AG08396 (cell line): ENCODE measurements at regions not wholly inside any gene's neighbourhood (a gene's known extent, or its start where the extent isn't known, plus 50 kb on each side); places are given as distances from the start of the nearest gene placed in this dataset.
"Not testable (repeated sequence)": the region's sequence is repeated elsewhere in the genome, so short reads cannot be mapped to it uniquely, and the experiment has no call there.

Experiments
- DNase-seq: peaks from one replicate; pipeline ENCODE4 v3.0.0; 2012; ENCODE audit warnings: low spot score, mixed read lengths

DNA sequence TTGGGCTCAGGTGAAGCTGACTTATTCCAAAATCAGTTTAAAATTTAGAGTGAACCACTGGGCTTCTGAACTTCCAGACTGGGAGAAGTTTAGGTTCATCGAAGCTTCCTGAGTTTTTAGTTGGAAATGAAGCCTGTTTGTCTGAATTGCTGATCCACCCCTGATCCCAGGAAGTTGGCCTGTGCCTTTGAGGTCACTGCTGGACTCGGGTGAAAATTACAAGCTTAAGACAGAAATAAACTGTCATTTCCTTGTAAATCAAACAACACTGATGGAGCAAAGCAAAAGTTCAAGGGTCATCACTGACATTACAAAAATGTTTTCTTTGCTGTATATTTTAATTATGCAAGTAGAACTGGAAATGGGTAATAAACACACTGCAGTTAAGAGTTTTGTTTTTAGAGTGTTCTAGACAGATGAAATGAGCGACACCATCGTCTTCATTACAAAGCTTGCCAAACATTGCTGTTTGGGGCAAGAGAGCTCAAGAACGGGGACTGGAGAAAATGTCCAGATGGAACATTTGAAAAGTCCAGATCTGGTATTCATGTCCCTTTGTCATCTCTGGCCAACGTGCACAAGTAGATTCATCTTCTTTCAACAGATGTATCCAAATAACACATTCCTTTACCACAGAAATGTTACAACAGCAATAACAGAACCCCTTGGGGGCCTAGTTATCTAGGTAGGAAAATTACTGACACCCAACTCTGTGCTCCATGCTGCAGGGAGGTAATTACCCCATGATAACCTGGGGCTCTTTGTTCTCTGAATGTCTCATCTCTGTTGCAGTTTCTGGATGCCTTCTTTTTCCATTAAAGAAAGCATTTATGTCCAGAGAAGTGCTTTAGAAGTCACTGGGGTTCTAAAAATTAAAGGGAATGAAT lies 142.4 kb upstream of the ERCC6L2 start:
- no peak for DNase-seq

DNA sequence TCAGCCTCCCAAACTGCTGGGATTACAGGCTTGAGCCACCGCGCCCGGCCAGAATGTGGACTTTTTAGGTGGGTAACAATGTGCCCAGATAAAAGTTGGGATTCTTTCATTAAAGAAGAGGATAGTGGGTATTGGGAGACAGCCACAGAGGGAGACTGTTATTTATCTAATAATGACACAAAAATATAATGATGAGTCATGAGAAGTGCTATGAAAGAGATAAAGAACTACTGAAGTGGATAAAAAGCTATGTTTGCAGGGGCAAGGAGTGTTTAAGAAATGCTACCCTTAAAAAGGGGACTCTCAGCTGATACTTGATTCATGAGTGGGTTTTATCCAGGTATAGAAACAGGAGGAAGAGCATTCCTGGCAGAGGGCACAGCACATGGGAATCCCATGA lies 143.6 kb upstream of the ERCC6L2 start:
- no peak for DNase-seq

DNA sequence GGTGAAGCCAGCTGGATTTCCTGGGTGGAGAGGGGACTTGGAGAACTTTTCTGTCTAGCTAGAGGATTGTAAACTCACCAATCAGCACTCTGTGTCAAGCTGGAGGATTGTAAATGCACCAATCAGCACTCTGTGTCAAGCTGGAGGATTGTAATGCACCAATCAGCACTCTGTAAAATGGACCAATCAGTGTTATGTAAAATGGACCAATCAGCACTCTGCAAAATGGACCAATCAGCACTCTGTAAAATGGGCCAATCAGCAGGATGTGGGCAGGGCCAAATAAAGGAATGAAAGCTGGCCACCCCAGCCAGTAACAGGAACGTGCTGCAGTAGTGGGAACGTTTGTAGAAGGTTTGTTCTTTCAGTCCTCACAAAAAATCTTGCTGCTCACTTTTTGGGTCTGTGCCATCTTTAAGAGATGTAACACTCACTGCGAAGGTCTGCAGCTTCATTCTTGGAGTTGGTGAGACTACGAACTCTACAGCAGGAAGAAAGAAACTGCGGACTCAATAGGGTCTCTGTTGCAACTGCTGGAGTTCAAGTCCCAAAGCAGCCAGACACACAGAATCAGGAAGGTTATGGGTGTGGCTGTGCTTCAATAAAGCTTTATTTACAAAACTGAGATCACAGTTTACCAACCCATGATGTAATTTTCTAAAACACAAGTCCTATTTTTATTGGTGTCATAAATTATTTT lies 145.7 kb upstream of the ERCC6L2 start:
- DNase-seq = no peak

DNA sequence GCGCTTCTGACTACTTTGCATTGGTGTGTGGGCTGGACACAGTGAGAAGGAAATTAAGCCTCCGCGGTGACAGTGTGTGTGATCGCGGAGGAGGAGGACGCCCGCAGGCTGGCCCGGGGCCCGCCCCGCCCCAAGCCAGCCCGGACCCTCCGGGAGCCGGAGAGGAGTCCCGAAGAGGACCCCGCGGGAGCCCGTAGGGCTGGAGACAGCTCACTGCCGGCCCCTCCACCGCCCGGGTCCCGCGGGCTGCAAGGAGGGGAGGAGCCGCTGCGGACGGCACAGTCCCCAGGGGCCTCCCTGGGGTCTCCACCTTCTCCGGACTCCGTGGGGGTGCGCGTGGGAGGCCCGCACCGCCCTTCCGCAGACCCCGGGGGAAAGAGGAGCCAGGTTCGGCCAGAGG lies 146.4 kb upstream of the ERCC6L2 start:
- no peak for DNase-seq

DNA sequence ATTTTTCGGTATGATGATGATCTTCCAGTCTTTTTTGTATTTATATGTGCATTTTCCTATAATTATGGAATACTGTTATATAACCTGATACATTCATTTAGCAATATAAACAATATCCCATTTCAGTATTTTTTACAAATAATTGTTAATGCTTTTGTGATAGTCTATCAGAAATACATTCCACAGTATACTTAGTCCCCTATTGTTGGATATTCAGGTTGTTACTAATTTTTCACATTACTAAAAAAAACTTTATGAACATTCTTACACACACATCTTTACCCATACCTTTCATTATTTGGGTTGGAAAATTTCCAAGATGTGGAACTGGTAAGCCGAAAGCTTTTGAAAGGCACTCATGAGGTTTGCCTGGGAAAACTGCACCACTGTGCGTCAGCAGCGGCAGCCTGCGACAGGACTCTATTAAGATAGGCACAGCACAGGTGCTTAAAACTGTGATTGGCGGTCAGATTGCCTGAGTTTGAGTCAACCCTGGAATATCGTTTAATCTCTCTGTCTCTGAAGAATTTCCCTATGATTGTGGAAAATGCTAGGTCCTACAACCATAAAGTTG lies 147.5 kb upstream of the ERCC6L2 start:
- no peak for DNase-seq

DNA sequence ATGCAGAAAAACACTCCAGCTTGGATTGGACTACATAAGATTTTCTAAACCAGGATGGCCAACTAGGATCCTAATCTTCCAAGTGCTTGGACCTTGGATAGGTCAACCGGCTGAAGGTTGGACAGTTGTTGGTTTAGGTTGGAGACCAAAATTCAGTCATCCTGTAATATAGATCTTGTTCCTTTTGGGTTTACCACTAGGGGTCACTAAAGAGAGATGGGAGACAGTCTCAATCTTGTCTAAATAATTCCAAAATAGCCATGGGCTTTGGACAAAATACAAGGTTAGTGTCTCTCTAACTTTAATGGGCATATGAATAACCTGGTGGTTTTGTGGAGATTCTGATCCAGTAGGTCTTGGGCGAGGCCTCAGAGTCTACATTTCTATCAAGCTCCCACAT lies 148.7 kb upstream of the ERCC6L2 start:
- peak; percentile 79 for DNase-seq

DNA sequence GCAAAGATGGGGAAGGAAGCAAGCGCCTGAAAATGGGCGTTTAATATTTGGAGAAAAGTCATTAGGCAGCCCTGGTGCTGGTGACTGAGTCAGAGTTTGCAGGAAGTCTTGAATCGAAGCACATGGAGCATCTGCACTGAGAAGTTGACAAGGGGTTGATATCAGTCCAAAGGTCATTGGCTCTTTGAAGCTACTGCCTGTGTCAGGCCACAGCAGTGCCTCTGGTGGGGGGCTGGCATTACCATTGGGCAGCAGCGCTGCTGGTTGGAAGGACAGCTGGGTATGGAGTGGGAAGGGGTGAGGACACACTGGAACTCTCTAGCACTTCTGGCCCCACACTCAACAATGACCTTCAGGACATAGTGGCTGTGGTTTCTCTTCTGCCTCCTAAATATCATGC lies 150.4 kb upstream of the ERCC6L2 start:
- DNase-seq = no peak

DNA sequence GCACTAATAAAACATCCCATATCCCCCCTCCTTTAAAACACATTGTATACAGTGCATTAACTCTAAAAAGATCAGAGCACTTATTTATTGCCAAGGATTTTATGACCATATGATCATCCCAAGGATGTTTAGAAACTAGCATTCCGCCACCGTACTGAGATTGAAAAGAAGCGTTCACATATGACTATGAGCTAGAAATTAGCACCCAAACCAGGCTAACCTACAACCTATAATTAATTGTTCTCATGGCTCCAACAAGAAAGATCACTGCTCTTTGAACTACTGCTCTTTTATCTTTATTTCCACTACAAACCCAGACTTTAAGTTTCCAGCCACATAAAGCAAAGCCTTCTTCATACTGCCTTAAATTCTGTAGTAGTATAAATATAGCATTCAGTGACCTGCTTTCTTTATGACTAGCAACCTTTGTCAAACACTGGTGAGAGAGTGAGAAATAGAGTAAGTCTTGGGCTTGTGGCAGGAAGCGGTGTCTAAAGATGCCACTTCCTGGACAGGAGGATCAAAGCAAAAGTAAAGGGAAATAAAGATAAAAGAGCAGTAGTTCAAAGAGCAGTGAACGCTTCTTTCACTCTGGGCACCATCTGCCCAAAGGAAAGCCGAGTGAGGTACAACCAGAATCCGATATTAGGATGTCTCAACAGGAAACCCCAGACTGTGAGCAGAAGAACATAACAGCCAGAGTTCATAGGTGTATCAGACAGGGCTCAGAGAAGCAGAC lies 151.1 kb upstream of the ERCC6L2 start:
- DNase-seq = no peak

DNA sequence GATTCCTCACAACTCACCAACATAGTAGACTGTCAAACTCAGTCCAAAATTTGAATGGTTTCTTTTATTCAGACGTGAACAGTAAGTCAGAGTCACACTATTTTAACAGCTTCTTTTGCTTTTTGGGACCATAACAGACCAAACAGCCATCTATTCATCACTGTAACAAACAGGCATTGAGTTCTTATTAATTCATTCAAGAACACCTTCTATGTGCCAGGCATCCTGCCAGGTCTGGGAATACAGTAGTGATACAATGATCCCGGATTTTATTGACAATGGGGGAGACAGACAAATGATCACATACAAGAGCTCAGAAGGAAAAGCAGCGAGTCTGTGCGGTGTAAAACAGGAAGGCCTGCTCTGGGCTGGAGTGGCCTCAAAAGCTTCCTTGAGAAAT lies 153.3 kb upstream of the ERCC6L2 start:
- no peak for DNase-seq

DNA sequence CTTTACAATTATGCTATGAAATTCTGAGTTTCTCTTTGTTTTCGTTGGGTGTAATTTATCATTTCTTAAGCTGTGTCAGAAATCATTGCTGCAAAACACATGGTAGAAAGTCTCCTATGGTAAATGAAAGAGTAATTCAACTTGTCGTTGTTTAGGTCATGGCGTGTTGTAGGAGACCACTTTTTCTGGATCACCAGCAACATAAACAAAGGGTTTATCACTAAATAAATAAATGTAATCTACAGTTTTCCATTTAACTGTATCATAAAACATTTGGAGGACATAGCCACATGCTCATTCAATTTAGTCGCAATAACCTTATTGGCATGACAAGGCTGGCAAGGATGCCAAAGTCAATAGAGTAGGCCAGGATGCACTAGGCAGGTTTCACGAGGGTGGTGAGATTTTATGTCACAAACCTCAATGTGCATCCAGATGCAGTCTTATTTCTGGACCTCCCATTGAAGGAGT lies 154.4 kb upstream of the ERCC6L2 start:
- no peak for DNase-seq

DNA sequence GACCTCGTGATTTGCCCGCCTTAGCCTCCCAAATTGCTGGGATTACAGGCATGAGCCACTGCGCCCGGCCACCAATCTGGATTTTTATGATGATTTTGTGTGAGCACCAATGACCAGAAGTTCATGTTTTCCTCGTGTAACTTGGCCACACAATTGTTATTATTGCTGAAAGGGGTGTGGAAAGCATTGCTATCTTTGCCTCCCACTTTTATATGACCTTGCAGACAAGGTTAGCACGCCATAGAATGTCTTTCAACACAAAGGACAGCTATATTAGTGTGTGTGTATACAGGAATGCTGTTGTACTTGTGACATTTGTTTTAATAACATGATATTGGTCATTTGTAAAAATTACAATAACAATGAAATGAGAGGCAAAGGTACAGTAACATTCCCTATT lies 155.0 kb upstream of the ERCC6L2 start:
- no peak for DNase-seq

DNA sequence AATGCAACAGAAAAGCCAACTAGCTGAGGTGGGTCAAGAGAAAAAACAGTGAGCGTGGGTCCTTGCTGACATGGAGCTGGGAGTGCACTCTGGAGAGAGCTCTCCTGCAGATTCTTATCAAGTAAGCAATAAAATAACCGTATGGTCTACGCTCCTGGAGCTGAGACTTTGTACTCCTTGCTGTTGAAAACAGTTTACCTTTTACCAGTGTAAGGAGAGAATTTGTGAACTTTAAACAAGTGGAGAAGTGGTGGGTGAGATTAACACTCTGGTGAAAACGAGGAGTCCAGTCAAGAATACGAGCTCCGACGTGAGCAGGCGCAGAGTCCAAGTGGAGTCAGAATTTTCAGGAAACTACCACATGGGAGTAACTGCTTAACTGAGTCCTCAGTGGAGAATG lies 156.1 kb upstream of the ERCC6L2 start:
- DNase-seq = no peak

DNA sequence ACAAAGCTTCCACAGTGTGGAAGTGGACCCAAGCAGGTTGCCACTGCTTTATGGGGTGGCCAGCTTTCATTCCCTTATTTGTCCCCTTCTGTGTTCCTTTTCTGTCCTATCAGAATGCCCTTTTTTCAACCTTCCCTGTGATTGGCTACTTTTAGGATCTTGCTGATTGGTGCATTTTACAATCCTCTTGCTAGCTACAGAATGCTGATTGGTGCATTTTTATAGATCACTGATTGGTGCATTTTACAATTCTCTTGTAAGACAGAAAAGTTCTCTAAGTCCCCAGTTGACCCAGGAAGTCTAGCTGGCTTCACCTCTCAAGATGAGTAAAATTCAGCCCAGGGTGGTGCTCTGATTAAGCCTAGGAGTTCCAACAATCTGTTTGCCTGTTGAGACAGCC lies 157.2 kb upstream of the ERCC6L2 start:
- DNase-seq = no peak

DNA sequence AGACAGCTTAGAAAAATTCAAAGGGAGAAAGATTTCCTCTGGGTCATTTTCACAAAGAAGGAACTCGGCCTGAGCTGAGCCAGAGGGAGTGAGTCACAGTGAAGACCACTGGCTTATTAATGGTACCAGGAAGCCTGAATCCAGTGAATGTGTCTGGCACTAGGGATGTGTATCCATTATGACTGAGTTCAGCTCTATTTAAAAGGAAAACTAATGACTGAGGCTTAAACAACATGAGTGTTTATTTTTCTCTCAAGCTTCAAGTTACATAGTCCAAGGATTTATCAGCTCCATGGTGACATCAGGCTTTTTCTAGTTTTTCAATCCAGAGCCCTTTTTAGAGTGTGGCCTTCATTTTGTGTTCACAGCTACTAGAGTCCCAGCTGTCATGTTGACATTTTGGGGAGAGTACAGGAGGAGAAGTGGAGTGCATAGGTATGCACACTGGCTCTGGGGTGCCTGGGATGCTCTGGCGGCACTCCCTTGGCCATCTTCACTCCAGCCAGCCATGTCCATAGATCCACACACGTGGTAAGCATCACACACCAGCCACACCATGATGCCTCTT lies 159.5 kb upstream of the ERCC6L2 start:
- no peak for DNase-seq

DNA sequence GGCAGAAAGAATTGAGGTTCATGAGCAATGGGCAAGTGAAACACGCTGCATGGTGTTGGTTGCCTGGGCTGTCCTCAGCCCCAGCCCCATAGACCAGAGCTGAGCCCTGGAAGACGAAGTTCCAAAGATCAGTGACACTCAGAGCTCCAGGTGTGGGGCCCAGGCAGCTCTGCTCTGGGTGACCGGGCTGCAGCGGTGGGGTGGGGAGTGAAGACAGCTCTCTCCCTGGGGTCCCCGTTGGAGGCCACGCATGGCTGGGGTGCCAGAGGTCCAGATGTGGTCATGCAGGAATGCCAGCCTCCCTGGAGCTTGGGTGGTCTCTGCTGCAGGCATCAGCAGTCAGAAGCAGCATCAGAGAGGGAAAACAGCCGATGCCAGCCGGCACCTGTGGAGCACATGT lies 165.0 kb upstream of the ERCC6L2 start:
- no peak for DNase-seq

DNA sequence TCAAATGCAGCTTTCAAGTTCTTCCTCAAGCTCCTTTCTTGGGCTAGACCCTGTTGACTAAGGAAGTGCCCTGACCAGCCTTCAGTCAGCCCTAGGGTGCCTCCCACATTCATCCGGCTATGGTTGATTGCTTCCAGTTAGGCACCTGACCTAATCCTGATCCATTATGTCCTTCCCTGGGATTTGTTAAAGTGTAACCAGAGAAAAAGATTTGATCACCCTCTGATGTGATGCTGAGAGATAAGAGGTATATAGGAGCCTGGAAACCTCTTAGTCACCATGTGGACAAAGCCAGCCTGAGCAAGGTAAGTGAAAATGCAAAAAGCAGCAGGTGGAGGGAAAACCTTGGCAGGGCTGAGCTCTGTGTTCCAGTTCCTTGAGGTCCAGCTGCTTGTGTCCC lies 178.8 kb upstream of the ERCC6L2 start:
- DNase-seq = no peak

DNA sequence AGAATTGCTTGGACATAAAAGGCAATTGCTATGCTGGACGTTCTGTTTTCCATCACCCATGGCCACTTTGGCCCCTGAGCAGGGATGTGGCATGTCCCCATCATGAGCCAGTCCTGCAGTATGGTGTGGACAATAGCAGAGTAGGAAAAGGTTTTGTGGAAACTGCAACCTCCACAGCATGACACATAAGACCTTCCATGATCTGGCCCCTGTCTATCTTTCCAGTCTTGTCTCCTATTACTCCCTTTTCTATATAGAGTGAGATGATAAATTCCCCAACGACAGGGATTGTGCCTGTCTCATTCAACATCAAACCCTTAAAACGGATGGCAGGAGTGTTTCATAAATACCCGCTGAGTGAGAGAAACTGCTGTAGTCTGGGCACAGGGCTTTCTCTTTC lies 174.7 kb upstream of the PTCH1 start:
- no peak for DNase-seq

DNA sequence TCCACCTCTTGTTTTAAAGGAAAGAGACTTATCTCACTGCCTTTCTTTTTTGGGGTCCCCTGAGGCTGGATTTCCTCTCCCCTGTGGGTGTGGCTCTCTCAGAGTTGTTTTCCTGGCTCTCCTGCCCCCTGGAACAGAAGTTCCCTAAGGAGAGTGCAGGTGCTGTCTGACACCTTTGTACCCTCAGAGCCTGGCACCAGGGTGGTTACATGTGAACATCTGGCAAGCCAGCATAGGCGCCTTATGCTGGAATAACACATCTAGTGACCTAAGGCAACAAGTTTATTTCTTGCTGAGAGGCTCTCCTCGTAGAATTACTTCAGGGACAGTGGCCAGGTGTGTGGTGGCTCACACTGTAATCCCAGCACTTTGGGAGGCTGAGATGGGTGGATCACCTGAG lies 172.9 kb upstream of the PTCH1 start:
- DNase-seq = no peak

DNA sequence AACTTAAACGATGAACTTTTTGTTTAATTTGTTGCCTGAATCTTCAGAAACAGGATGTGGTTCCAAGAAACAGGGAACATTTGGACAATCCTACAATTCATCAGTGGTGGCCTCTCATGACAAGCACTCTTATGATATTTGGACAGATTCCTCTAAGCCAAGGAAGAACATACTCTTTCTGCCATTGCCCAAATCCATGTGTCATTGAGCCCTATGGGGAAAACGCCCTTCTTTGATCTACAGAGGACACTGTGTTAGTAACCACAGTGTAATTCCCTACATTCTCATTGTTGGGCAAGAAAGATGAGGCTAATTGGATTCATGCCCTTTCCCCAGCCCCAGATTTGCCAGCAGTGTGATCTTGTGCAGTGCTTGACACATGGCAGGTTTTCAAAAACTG lies 167.7 kb upstream of the PTCH1 start:
- no peak for DNase-seq

DNA sequence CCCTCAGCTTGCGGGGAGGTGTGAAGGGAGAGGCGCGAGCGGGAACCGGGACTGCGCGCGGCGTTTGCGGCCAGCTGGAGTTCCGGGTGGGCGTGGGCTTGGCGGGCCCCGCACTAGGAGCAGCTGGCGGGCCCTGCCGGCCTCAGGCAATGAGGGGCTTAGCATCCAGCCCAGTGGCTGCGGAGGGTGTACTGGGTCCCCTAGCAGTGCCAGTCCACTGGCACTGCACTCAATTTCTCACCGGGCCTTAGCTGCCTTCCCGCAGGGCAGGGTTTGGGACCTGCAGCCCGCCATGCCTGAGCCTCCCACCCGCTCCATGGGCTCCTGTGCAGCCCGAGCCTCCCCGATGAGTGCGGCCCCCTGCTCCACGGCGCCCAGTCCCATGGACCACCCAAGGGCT lies 163.5 kb upstream of the PTCH1 start:
- DNase-seq = not testable (repeated sequence)

DNA sequence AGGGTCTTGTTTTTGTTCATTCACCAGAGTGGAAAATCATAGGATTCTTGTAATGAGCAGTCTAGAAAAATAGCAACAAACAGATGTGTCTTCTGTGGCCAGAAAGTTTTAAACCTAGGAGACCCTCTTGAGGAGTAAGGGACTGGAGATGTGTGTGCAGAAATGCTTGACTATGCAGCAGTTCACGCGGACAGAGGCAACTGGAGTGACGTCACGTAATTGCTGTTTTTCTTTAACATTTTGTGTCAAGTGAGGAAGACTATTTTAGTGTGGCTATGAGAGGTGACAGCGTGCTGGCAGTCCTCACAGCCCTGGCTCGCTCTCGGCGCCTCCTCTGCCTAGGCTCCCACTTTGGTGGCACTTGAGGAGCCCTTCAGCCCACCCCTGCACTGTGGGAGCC lies 163.1 kb upstream of the PTCH1 start:
- no peak for DNase-seq

DNA sequence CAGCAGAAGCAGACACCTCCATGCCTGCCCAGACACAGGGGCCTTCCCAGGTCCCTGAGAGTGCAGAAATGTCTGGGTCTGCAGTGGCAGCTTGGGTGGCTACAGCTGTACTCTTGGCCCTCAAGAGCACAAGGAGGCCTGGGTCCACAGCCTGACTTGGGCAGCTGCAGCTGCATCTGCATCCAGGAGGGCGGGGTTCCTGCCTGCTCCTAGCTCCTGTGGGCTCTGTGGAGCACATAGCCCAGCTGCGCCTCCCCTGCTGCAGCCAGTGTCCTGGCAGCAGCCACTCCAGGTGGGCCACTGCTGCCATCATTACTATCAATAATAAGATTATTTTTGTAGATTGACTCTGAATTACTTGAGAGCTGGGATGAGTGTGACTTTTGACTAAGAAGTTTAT lies 162.0 kb upstream of the PTCH1 start:
- no peak for DNase-seq
